Head of caudate nucleus (tissue), 42 donors: ENCODE measurements at regions not wholly inside any gene's neighbourhood (a gene's known extent, or its start where the extent isn't known, plus 50 kb on each side); places are given as distances from the start of the nearest gene placed in this dataset.

Experiments
- DNase-seq, 42 donors: peaks; one replicate each; pipeline versions ENCODE4 v3.0.0 to v3.0.0-alpha.2; 2020 to 2021; ENCODE audit warnings: mixed read lengths in 7 of 42
- intact Hi-C: fragments of 100-400 bp; cut with DNase I; formaldehyde crosslinking; loops from one replicate; pipeline ENCODE4 v1.15.0; 2022

DNA sequence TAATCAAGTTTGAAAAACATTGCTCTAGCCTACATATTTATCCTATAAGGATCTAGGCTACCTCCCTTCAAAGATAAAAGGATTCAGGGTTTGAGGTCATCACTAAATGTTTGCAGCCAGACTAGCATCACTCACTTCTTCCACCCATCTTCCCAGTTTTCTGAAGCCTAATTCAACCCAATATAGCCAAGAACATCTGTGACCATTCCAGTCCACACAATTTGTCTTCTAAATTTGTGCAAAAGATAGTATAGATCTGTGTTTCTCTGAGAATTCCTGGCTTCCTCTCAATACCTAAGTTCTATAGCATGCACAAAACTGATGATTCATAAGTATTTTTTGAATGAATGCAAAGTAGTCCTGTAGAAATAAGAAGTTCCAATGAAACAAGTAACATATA is 103.0 kb upstream of the CDK1 start:
- no peak for DNase-seq
- intact Hi-C loops, result no loop called here

DNA sequence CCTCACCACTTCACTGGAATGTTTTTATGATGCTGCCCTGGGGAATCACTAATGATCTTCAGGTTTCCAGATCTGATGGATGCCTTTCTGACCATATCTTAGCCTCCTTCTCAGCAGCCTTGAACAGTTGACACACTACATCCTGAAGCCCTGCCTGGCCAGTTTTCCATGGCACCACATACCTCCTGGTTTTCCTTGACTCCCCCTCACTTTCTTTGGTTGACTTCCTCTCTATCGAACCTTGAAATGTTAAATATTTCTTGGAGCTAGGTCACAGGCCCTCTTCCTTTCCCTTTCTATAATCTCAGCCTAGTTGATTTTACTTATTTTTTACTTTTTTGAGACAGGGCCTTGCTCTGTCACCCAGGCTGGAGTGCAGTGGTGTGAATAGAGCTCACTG is 108.8 kb upstream of the CDK1 start:
- no peak for DNase-seq

DNA sequence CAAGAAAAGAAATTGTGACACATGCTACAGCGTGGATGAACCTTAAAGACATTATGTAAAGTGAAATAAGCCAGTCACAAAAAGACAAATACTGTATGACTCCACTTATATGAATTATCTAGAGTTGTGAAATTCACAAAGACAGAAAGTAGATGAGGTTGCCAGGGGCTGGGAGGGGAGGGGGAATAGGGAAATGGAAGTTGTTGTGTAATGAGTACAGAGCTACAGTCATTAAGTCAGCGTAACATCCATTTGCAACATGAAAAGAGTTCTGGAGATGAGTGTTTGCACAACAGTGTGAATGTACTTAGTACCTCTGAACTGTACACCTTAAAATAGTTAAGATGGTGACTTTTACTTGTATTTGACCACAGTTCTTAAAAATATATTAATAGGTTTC is 112.1 kb upstream of the CDK1 start:
- intact Hi-C loops, result no loop called here
- no peak for DNase-seq

More for the DNA sequence above, 108.8 kb upstream of the CDK1 start:
- intact Hi-C loops, result no loop called here

DNA sequence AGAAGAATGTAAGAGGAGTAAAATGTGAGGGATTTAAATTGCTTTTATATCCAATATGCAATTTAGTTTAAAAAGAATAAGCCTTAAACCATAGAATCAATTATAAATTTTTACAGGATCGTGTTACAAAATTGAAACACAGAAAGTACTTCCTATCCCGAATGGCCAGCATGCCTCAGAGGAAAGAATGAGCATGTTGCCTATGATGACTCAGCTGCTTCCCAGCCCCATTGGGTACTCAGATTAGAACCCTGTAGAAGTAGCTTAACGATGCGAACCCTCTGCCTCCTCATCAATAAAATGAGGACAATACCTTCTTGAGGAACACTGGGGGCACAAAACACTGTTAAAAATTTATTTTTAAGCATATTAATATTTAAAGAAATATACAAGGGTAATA is 113.4 kb upstream of the CDK1 start:
- intact Hi-C loops, result no loop called here
- no peak for DNase-seq

DNA sequence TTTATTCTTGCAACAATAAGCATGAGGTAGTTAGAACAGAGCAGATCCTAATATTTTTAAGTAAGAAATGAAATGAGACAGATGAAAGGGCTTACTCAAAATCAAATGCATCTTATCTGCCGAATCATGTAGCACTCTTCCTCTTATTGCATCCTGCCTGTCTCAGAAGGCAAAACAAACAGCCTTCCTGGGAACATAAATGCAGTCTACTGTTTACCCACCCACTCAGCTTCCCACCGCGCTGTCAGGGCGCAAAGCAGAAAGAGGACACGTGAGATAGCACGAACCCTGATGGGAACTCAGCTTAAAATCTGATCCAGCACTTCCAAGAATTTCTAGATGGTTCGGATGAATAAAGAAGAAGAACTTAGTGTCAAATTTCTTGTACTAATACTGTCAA is 114.4 kb upstream of the CDK1 start:
- no peak for DNase-seq
- intact Hi-C loops, result no loop called here

DNA sequence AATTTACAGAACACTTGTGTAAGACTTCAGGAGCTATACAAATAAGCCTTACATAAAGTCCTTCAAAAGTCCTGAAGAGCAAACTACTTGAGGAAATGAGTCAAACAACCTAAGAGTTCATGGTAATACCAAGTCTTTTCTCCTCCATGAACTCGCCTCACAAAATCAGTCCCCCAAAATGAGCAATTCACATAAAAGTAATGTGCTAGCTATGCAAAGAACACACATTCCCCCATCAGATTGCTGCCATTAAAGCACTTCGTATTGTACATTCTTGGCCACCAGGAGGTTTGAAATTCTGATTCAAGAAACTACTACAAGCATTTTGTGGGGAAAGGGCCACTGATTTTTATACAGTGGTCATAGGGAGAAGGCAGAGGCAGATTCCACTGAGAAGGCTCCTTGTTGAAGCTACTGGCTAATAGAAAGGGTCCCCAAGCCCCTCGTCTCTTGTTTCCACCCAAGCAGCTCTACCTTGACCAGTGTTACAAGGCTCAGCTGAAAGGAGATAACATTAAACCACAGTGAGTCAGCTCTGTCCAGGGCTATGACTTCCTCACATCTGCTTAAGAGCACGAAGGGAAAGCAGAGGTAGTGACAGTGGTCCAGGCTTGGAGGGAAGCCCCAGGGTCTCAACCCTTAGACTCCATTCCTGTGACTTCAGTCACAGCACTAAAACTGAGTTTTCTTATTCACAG is 115.2 kb upstream of the CDK1 start:
- no peak for DNase-seq
- intact Hi-C loops, result no loop called here

DNA sequence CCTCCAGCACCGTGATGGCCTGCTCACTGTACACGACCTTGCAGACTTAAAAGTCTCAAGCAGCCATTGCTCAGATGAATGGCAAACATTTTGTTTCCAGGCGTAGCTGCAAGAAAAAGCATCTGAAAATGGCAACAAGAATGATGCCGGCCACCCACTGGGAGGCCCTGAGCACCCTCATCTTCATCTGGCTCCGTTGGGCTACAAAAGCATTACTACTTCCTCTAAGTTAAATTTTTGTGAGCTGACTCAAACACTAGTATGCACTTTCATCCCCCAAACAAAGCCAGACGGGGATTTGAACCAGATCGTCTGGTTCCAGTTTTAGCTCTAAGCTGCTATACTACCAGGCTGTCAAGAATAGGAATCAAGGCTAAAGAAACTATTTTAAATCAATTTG is 116.6 kb upstream of the CDK1 start:
- DNase-seq, result no peak

DNA sequence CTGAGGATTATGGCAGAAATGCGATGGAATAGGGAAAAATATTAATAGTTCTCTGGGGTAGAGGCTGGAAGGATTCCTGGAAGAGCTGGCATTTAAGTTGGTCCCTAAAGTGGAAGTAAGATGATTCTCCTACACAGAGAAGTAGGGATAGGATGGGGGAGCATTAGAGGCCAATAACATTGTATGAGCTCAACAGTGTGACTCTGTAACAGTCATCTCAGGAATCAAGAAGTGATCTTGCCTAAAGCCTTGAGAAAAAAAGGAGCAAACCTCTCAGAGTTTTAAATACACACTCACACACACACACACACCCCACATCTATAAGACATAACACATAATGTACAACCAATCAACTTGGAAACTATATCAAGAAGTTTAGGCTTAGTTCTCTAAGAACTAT is 117.7 kb upstream of the CDK1 start:
- intact Hi-C loops, result no loop called here
- no peak for DNase-seq

More for the DNA sequence above, 116.6 kb upstream of the CDK1 start:
- intact Hi-C loops, result no loop called here

DNA sequence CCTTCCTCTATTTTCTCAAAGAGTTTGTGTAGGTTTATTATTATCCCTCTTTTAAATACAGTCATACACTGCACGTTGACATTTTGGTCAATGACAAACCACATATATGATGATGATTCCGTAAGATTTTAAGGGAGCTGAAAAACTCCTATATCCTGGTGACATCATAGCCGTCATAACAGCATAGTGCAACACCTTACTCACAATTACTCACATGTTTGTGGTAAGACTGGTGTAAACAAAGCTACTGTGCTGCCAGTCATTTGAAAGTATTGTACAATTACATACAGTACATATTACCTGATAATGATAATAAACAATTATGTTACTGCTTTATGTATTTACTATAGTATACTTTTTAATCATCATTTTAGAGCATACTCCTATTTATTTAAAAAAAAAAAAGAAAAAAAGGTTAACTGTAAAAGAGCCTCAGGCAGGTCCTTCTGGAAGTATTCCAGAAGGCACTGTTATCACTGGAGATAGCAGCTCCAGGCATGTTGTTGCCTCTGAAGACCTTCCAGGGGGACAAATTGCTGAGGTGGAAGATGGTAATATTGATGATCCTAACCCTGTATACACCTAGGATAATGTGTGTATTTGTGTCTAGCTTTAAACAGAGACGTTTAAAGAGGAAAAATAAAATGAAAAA is 123.3 kb upstream of the CDK1 start:
- intact Hi-C loops, result no loop called here
- DNase-seq, result no peak

DNA sequence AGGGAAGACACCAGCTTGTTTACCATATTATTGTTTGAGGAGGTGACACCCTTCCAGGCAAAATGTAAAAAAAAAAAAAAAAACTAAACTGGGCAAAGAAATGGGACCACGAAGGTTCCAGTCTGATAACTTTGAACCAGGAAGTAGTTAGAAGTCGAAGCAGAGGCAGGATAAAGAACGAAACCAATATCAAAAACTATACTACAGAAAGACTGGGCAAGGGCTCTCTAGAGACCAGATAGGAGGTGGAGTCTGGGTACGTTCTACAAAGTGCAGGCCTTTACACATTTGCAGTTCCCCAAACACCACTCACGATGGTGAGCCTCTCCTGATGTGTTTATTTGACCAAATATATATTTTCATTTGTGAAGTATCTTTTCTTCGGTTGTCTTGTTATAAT is 125.7 kb upstream of the CDK1 start:
- no peak for DNase-seq
- intact Hi-C loops, result no loop called here

DNA sequence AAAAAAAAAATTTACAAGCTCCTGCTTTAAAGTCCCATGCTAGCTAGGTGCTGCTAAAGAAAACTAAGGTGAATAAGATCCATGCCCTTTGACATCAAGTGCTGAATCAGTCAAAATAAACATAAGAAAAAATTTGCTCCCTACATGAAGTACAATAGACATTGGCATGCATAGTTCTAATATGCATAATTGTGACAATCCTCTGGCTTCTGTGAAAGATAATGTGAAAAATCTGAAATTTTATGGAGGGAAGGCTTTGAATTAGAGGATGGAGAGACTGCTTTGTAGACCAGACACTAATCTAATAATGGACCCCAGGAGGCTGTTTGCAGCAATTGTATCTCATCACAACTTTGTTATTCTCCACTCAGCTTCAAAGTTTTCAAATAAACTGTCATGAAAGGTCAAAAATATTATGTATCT is 127.9 kb upstream of the CDK1 start:
- intact Hi-C loops, result no loop called here
- DNase-seq, result no peak

DNA sequence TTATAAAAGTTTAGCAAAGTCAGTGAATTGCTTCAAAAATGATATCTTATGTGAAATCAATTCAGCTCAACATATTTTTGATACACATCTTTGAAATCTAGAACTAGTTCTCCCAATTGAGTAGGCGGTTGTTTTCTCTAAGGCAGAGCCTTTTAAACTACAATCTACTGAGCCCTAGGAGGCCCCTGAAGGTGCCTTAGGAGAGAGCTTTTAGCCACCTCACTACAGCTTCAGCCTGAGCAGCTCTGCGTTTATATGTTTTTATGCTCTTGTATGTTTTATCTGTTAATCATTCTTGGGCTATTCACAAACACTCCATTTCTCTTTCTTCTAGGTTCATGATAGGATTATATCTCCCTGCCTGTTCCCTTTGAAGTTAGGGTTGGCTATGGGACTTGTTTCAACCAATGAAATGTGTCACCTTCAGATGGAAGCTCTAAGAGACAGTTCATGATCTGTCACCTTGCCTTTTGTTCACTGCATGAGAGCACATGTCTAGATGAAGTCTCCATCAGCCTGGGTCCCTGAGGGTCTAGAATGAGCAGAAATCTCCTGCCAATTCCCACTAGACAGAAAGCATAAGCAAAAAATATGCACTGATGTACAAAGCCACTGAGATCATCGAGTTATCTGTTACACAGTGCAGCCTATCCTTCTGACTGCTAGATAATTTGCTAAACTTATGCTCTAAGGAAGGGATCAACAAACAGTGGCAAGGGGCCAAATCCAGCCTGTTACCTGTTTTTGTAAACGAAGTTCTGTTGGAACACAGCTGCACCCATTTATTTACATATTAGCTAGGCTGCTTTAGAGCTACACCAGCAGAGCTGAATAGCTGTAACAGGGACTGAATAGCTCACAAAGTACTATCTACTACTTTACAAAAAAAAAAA is 128.5 kb upstream of the CDK1 start:
- intact Hi-C loops, result loop anchor here (10.0 kb wide), 1 partner anchor 205 kb away; no protein-coding TSS in a partner anchor
- no peak for DNase-seq

DNA sequence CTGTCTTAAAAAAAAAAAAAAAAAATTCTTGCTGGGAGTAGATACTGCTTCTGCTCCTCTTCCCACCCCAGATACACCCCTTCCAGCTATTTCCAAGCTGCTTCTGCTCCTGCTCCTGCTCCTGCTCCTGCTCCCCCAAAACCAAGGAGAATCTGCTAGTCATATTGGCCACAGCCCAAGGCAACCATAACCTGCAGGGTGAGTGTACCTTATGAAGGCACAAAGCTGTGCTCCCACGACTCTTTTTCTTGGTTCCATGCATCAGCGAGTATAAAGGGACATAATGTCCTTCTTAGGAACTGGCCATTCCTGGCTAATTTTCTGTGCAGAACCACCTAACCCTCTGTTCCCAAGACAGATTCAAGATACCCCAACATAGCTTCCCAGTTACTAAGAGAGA is 129.5 kb upstream of the CDK1 start:
- DNase-seq, result no peak
- intact Hi-C loops, result loop anchor here (10.0 kb wide), 1 partner anchor 204 kb away; no protein-coding TSS in a partner anchor

DNA sequence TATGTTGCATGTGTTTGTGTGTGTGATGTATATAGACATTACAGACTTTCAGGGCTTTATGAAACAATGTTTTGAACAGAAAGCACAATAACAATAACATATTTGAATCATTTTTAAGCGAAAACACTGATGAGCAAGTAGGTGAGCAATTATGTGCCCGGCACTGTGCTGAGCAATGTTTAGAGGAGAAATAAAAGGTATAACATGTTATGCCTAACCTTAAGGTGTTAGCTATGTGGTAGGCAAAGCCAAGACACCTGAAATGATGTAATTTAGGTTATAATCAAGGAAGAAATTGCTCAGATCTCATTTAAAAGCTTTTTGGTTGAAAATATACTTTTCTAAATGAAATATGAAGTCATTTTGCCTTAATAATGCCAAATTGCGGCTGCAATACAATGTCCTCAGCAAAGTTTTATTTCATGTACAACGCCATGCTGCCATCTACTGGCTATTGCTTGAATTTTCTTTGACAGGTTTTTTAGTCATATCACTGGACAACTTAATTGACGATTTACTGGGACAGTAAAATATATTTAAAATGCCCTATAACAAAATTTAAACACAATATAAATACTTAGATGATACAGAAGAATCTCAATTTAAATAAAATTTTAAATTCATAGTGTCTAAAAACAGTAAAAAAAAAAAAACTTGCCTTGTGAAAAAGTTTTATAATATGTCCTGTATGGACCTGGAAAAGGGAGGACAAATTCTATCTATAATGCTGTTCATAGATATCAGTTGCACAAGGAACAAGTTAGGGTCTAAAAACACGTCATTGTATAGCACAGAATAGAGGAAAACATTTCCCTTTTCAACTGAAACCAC is 131.1 kb upstream of the CDK1 start:
- peak in 25 of 42 donors; percentile 19 to 85 (median 57) for DNase-seq
- intact Hi-C loops, result loop anchor here (10.0 kb wide), 1 partner anchor 202 kb away; no protein-coding TSS in a partner anchor

DNA sequence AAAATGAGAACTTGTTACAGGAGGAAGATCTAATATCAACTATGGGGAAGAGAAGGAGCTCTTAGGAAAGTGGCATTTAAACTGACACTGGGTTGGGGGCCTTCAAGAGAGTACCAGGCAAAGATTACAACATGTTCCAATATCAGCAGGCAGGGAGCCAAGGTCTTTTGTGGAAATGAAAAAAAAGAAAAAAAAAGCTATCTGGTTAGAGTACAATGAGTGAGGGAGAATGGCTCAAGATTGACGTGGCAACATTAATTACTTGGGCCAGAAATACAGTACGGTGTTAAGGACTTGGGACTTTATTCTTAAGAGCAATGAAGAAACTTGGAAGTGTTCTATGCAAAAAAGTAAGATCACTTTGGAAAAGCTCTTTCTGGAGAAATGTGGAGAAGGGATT is 132.3 kb upstream of the CDK1 start:
- DNase-seq, result no peak
- intact Hi-C loops, result loop anchor here (10.0 kb wide), 1 partner anchor 201 kb away; no protein-coding TSS in a partner anchor

DNA sequence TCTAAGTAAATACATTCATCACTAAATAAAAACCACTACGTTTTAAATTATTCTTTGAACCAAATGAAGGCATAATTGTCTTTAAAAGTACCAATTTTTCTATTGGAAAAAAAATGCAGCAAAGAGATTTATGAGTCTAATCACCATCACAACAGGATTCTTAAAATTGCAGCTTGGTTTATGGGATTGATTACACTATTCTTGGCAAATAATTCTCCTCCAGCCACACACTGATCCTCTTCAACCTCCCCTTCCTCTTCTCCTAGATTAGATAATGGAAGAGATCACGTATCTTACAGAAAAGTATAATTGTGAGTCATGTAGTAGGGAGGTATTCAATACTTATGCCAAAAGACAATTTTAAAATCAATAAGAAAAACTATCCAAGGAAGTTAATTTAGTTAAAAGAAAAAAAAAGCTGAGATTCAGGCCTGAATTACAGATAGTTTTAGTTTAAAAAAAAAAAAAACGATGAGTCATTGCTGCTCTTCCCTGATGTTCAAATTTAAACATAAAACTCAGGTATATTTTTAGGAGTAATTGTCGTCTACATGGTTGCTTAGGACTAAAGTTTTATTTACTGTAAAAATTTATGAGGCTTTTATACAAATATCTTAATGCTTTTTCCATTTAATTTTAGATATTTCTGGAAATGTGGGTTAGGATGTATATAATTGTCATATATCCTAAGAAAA is 133.7 kb upstream of the CDK1 start:
- DNase-seq, result no peak
- intact Hi-C loops, result loop anchor here (10.0 kb wide), 1 partner anchor 200 kb away; no protein-coding TSS in a partner anchor

DNA sequence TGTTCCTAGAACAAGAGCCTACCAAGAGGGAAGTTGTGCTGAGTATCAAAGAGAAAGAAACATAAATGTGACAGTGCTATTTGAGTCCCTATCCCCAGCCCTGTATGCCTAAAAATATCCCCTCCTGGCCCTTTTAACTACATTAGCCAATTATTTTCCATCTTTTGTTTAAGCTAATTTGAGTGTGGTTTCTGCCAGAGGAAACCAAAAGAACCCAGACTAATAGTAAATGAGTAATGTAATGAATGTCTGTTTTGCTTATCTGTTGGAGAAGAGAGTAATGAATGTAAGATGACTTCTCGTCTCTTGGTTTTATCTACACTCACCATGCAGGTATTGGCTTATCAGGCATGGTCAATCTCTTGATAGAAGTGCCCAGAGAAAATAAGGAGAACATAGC is 134.4 kb upstream of the CDK1 start:
- DNase-seq, result no peak
- intact Hi-C loops, result loop anchor here (10.0 kb wide), 1 partner anchor 199 kb away; no protein-coding TSS in a partner anchor

DNA sequence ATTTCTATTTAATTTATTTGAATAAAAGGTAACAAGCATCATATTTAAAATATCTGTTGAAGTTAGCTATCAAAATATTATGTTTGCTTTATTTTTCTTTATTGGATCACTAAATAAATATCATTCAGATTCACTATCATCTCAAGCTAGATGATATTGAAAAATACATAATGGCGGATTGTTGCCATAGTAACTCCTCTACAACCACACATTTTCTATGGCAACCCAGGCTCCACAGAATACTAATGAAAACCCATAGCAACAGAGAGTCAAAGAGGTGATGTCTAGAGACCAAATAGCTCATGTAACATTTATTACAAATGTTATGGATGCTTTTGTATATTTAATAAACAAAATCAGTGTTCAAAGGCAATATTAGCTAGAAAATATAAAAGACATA is 148.9 kb upstream of the CDK1 start:
- intact Hi-C loops, result no loop called here

More for the DNA sequence above, 148.9 kb upstream of the CDK1 start:
- DNase-seq, result peak in 6 of 42 donors; percentile 23 to 52 (median 34)
